HG03175 (cell line): ENCODE measurements at regions not wholly inside any gene's neighbourhood (a gene's known extent, or its start where the extent isn't known, plus 50 kb on each side); places are given as distances from the start of the nearest gene placed in this dataset.

Source experiments
- ATAC-seq: cut with Tn5 transposase; IDR thresholded peaks from one replicate; pipeline ENCODE4 v1.9.1; 2021; ENCODE audit warnings: mild to moderate bottlenecking, moderate library complexity; ENCODE audit not compliant: unreplicated experiment

- ATAC-seq: no peak
These were observed 53.3 kb downstream of the C7orf25 start for GRCh38 chr7:42858570-42858969.

- ATAC-seq: no peak
These were observed 55.3 kb downstream of the C7orf25 start for GRCh38 chr7:42856605-42856987.

GRCh38 chr7:42854571-42855118 lies 57.2 kb downstream of the C7orf25 start:
- ATAC-seq: no peak

GRCh38 chr7:42852531-42852930 lies 59.3 kb downstream of the C7orf25 start:
- ATAC-seq: no peak

GRCh38 chr7:42843205-42843800 lies 68.6 kb downstream of the C7orf25 start:
- ATAC-seq: no peak

- ATAC-seq: no peak
These were observed 77.2 kb downstream of the C7orf25 start for GRCh38 chr7:42834676-42835075.

GRCh38 chr7:42833411-42833810 lies 78.5 kb downstream of the C7orf25 start:
- no peak for ATAC-seq

- no peak for ATAC-seq
These were observed 79.2 kb downstream of the C7orf25 start for GRCh38 chr7:42832667-42833066.

- no peak for ATAC-seq
These were observed 80.0 kb downstream of the C7orf25 start for GRCh38 chr7:42831718-42832522.

- no peak for ATAC-seq
These were observed 80.7 kb downstream of the C7orf25 start for GRCh38 chr7:42831006-42831717.

- ATAC-seq: no peak
These were observed 99.1 kb downstream of the C7orf25 start for GRCh38 chr7:42812779-42813178.

- ATAC-seq: no peak
These were observed 106.3 kb downstream of the C7orf25 start for GRCh38 chr7:42805601-42806000.

- ATAC-seq: no peak
These were observed 117.2 kb downstream of the C7orf25 start for GRCh38 chr7:42794673-42795072.

GRCh38 chr7:42792841-42793240 lies 119.0 kb downstream of the C7orf25 start:
- ATAC-seq: no peak

- no peak for ATAC-seq
These were observed 121.7 kb downstream of the C7orf25 start for GRCh38 chr7:42790196-42790595.

GRCh38 chr7:42774436-42774835 lies 137.4 kb downstream of the C7orf25 start:
- ATAC-seq: no peak

- ATAC-seq: no peak
These were observed 141.8 kb downstream of the C7orf25 start for GRCh38 chr7:42770114-42770513.

GRCh38 chr7:42768045-42768444 lies 143.8 kb downstream of the C7orf25 start:
- ATAC-seq: no peak

- no peak for ATAC-seq
These were observed 145.0 kb downstream of the C7orf25 start for GRCh38 chr7:42766782-42767423.

GRCh38 chr7:42765931-42766330 lies 145.9 kb downstream of the C7orf25 start:
- no peak for ATAC-seq

- ATAC-seq: no peak
These were observed 148.7 kb downstream of the C7orf25 start for GRCh38 chr7:42763137-42763551.
